NCI-H2029 (cell line): ENCODE measurements at regions not wholly inside any gene's neighbourhood (a gene's known extent, or its start where the extent isn't known, plus 50 kb on each side); places are given as distances from the start of the nearest gene placed in this dataset.
"Not testable (repeated sequence)": the region's sequence is repeated elsewhere in the genome, so short reads cannot be mapped to it uniquely, and the experiment has no call there.

Source experiments
- DNase-seq: peaks from one replicate; lab custom pipeline; 2025; lab: John Stamatoyannopoulos, UW

DNA sequence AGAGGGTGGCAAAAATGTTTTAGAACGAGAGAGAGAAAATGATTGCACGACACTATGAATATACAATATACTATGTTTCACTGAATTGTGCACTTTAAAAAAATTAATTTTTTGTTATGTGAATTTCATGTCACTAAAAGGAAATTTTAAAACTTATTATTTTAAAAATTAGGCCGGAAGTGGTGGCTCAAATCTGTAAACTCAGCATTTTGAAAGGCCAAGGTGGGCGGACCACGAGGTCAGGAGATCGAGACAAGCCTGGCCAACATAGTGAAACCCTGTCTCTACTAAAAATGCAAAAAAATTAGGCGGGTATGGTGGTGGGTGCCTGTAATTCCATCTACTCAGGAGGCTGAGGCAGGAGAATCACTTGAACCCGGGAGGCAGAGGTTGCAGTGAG lies 642.5 kb downstream of the XPNPEP1 start:
- no peak for DNase-seq

DNA sequence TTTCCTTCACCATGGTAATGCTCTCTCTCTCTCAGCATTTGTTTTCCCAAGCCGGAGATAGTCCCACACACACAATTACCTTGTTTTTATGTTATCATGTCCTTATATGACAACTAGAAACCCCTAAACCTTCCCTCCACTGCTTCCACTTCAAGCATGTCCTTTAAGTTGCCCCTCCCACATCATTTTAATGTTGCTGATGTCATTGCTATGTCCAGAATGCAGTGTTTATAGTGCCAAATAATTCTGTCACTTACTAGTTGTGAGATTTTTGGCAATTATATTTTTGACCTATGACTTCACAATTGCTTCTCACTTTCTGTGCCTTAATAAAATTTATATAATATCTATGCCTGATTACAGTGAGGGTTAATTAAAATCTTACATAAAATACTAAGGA lies 645.9 kb downstream of the XPNPEP1 start:
- no peak for DNase-seq

- no peak for DNase-seq
Measured at GRCh38 chr10:109275960-109276359, 647.4 kb downstream of the XPNPEP1 start.

GRCh38 chr10:109274681-109275080 lies 648.6 kb downstream of the XPNPEP1 start:
- no peak for DNase-seq

- no peak for DNase-seq
Measured at GRCh38 chr10:109270173-109270572, 653.1 kb downstream of the XPNPEP1 start.

GRCh38 chr10:109264004-109264403 lies 659.3 kb downstream of the XPNPEP1 start:
- no peak for DNase-seq

DNA sequence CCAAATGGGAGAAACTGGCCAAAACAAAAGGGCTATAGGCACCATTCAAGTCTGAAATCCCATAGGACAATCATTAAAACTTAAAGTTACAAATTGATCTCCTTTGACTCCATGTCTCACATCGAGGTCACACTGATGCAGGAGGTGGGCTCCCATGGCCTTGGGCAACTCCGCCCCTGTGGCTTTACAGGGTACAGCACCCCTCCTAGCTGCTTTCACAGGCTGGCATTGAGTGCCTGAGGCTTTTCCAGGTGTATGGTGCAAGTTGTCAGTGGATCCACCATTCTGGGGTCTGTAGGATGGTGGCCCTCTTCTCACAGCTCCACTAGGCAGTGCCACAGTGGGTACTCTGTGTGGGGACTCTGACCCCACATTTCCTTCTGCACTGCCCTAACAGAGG lies 662.1 kb downstream of the XPNPEP1 start:
- no peak for DNase-seq

GRCh38 chr10:109259293-109259692 lies 664.0 kb downstream of the XPNPEP1 start:
- no peak for DNase-seq

GRCh38 chr10:109253306-109253705 lies 670.0 kb downstream of the XPNPEP1 start:
- no peak for DNase-seq

DNA sequence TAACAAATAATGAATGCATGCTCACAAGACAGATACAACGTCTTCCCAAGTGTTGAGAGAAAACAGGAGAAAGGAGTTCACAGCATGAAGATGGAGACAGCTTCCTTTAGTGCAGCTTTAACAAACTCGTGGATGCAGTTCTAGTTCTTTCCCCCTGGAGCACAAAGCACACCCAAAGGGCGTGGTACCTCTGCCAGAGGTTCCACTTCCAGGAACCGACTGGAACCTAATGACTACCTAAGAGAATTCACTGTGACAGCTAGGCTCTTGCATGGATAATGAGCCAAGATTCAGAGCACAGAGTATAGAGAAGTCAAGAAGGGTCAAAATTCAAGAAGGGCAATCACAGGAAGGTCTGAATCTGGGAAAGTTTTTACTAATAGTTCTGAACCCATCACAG lies 673.2 kb downstream of the XPNPEP1 start:
- DNase-seq: no peak

GRCh38 chr10:109247814-109248213 lies 675.5 kb downstream of the XPNPEP1 start:
- no peak for DNase-seq

GRCh38 chr10:109245821-109246220 lies 677.5 kb downstream of the XPNPEP1 start:
- no peak for DNase-seq

- no peak for DNase-seq
Measured at GRCh38 chr10:109239371-109239770, 683.9 kb downstream of the XPNPEP1 start.

GRCh38 chr10:109237682-109238081 lies 685.6 kb downstream of the XPNPEP1 start:
- DNase-seq: no peak

DNA sequence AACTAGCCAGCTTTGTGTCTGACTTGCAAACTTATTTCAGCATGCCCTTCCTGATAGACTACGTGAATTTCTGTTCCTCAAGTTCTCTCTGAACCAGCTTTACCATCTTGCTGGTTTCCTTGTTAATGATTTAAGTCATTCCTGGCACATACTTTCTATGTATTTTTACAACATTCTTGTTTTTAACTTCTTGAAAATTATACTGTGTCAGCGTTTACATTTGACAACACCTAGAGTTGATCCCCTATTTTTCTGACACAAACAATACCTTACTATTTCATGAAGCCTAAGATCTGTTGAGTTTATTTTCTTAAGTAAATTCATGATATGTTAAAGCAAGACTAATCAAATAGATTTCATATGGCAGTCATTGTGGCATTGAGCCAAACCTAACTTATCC lies 686.3 kb downstream of the XPNPEP1 start:
- DNase-seq: no peak

DNA sequence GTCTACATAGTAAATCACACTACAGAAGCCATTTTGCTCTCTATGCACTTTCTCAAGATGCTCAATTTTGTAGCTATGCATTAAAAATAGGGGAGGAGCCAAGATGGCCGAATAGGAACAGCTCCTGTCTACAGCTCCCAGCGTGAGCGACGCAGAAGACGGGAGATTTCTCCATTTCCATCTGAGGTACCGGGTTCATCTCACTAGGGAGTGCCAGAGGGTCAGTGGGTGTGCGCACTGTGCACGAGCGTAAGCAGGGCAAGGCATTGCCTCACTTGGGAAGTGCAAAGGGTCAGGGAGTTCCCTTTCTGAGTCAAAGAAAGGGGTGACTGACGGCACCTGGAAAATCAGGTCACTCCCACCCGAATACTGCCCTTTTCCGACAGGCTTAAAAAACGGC lies 699.8 kb downstream of the XPNPEP1 start:
- DNase-seq: not testable (repeated sequence)

DNA sequence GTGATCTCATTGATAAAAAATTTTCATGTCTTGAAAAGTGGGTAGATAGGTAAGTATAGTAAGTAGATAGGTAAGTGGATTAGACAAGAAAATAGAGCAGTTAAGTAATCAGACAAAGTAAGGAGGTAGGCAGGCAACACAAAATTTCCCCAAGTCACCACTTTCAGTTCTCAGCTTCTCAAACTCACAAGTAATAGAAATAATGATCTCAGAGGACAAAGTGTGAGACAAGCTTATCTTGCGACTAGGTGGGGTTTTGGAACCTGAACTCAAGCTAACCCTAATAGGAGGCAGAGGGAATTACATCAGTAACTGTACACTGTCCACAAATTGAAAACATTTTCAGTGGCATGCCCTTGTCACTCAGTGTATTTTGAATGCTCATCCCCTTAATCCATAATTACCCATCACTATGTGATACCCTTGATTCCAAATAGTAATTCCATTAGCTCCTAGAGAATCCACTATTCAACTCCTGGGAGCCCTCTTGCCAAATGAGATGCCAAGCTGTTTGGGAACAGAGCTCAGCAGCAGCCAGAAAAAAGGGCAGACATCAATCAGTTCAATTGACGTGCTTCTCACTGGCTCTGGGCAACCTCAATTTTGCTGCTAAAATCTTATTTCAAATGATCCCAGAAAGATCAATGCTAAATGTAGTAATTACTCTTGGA lies 703.2 kb downstream of the XPNPEP1 start:
- no peak for DNase-seq

GRCh38 chr10:109218207-109218606 lies 705.1 kb downstream of the XPNPEP1 start:
- DNase-seq: no peak

DNA sequence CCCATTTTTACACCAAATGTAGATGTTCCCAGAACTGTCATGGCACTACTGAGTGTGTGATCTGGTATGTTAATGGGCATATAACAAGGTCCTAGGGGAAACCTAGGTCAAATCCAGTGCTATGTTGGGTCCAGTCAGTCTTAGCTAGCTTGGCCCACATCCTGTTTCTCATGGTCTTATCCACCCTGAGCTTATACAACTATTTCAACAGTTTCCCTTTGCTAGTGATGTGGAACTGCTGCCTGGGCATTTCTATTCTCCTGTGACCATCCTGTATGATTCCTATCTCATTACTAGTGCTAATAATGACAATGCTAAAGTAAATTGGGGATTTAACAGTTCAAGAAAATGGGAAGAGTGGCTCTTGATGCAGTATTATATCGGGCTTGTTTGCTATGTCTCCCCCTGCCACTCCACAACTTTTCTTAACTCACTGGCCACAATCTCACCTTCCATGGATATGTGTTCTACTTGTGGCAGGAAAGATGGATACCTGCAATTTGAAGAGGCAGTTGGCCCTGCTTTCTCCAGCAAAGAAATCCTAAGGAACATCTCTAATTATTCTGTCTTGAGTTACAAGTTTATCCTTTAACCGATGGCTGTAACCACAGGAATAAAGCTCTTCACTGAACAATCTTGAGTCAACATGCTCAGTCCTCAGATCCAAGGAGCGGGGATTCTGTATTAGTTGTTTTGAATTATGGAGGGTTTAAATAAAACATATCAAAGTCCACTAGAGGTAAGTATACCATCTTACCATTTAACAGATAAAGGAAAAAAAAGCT lies 707.8 kb downstream of the XPNPEP1 start:
- no peak for DNase-seq

DNA sequence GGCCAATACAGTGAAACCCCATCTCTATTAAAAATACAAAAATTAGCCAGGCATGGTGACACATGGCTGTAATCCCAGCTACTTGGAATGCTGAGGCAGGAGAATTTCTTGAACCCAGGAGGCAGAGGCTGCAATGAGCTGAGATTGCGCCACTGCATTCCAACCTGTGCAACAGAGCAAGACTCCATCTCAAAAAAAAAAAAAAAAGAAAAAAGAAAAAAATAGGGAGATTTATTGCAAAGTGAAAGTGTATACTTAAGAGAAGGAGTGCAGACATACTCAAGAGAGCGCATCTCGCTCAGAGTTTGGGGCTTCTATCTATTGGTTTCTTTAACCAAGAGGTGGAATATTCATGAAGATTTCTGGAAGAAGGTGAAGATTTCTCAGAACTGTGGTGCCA lies 708.4 kb downstream of the XPNPEP1 start:
- not testable (repeated sequence) for DNase-seq

GRCh38 chr10:109207361-109207760 lies 716.0 kb downstream of the XPNPEP1 start:
- no peak for DNase-seq

- no peak for DNase-seq
Measured at GRCh38 chr10:109205929-109206585, 717.3 kb downstream of the XPNPEP1 start.
